Stimulated activated CD4-positive, alpha-beta T cell treated with anti-CD3 and anti-CD28 coated beads, Interleukin-4, amount 100 ng/mL, for 48 hours (primary cell): ENCODE measurements at regions not wholly inside any gene's neighbourhood (a gene's known extent, or its start where the extent isn't known, plus 50 kb on each side); places are given as distances from the start of the nearest gene placed in this dataset.

ENCODE experiments used
- DNase-seq, 2 donors: peaks; one replicate each; pipeline ENCODE4 v3.0.0-alpha.2; 2020; ENCODE audit warnings: low read depth in 2 of 2

- DNase-seq: no peak
These were observed 155.1 kb downstream of the HIPK3 start for GRCh38 chr11:33412241-33412640.

- DNase-seq: no peak
These were observed 154.6 kb downstream of the HIPK3 start for GRCh38 chr11:33411751-33412150.

GRCh38 chr11:33410086-33410765, 153.0 kb downstream of the HIPK3 start:
- no peak for DNase-seq
